ENCODE measurements at regions not wholly inside any gene's neighbourhood (a gene's known extent, or its start where the extent isn't known, plus 50 kb on each side); places are given as distances from the start of the nearest gene placed in this dataset.

GRCh38 chr2:168316073-168316440 is 68.7 kb upstream of the STK39 start:
- in situ Hi-C loops (cut with MboI) (no loop called here), intact Hi-C loops (cut with micrococcal nuclease; ENCODE audit: unreplicated experiment) (no loop called here)
- no peak overlapping the region for H3K4me3 ChIP-seq
- H3K9ac ChIP-seq (ENCODE audit: control insufficient read depth, insufficient read depth, low read length), result no peak overlapping the region
- FAIRE-seq (no peak), ATAC-seq (no peak), DNase-seq (ENCODE audit: low read depth, low spot score) (no peak)
- no peaks in the 10 kb centered on the region for H3K27me3 ChIP-seq (replicated peaks in 1 of 2; ENCODE audit: control insufficient read depth in 2 of 2, insufficient read depth in 2 of 2, low read length in 1 of 2)
- H3K36me3 ChIP-seq (ENCODE audit: control insufficient read depth in 2 of 2, insufficient read depth in 2 of 2, low read length in 1 of 2), result no peaks in the 10 kb centered on the region
- BruUV-seq (replicated peaks), result no TSS peak
- ChIA-PET SMC1A (ENCODE audit: uncharacterized antibody, unreplicated experiment) (no interaction called here), RAD21 (ENCODE audit: unreplicated experiment) (no interaction called here), CTCF (no interaction called here), POLR2A (no interaction called here)
- no peak overlapping the region for H3K27ac ChIP-seq (ENCODE audit: control insufficient read depth, insufficient read depth)
- H3K4me1 ChIP-seq (ENCODE audit: control insufficient read depth, insufficient read depth, low read length), result no peaks in the 10 kb centered on the region
- H4K20me1 ChIP-seq (ENCODE audit: control insufficient read depth, insufficient read depth), result no peaks in the 10 kb centered on the region
- no peaks in the 10 kb centered on the region for H3K79me2 ChIP-seq (ENCODE audit: control insufficient read depth, insufficient read depth, low read length)
- TF ChIP-seq YY1 (IDR thresholded peaks at IDR 0.05; ENCODE audit: low read depth, low read length), result no peak
- TF ChIP-seq BCLAF1 (IDR thresholded peaks at IDR 0.05), result no peak
- TF ChIP-seq NFIC (IDR thresholded peaks at IDR 0.05; ENCODE audit: low read depth, low read length), result no peak
- TF ChIP-seq HDGF (IDR thresholded peaks at IDR 0.05), result no peak
- TF ChIP-seq DPF2 (IDR thresholded peaks at IDR 0.05), result no peak
- no peak for TF ChIP-seq ASH2L (IDR thresholded peaks at IDR 0.05; ENCODE audit: borderline replicate concordance, low read depth)
- TF ChIP-seq BCL3 (IDR thresholded peaks at IDR 0.05; ENCODE audit: borderline replicate concordance, insufficient read depth, low read depth, low read length, poor library complexity, severe bottlenecking), result no peak
- no peak for TF ChIP-seq IKZF2 (IDR thresholded peaks at IDR 0.05)
- no peak for TF ChIP-seq WRNIP1 (IDR thresholded peaks at IDR 0.05; ENCODE audit: borderline replicate concordance, low read depth, low read length)
- TF ChIP-seq POLR2AphosphoS5 (IDR thresholded peaks at IDR 0.05; ENCODE audit: low read length), result no peak
- TF ChIP-seq SPI1 (IDR thresholded peaks at IDR 0.05; ENCODE audit: borderline replicate concordance, insufficient read depth, low read depth, low read length), result no peak
- no peak for TF ChIP-seq STAT3 (IDR thresholded peaks at IDR 0.05; ENCODE audit: low read depth, low read length)
- no peak for TF ChIP-seq ZNF622 (IDR thresholded peaks at IDR 0.05)
- no peak overlapping the region for H3K4me2 ChIP-seq (ENCODE audit: control insufficient read depth, insufficient read depth)
- no peaks in the 10 kb centered on the region for H3K9me3 ChIP-seq (replicated peaks; ENCODE audit: control insufficient read depth, insufficient read depth, low read length)
- no peak overlapping the region for H2AFZ ChIP-seq (ENCODE audit: control insufficient read depth, low read depth, low read length)
